HCT116 (cell line): ENCODE measurements at regions not wholly inside any gene's neighbourhood (a gene's known extent, or its start where the extent isn't known, plus 50 kb on each side); places are given as distances from the start of the nearest gene placed in this dataset.

Experiments
- ATAC-seq: fragments of 200-7000 bp; cut with Tn5 transposase; 2 replicates; pipeline ENCODE4 v1.9.1; 2020; ENCODE audit warnings: mild to moderate bottlenecking, moderate library complexity
- BruUV-seq: library from RNA; stranded (reverse); fragments of 400-500 nt; replicated peaks from 2 replicates; lab custom pipeline; 2021; lab: Mats Ljungman, UMichigan
- CTCF ChIA-PET: fragments of 300-600 bp; sonication (Branson Sonifier 250); formaldehyde crosslinking; loops from one replicate; lab custom pipeline; 2021; ENCODE audit warnings: antibody characterized with exemption; lab: Charles Lee
- POLR2A ChIA-PET: fragments of 300-600, 350-600 bp; sonication (Branson Sonifier 250); formaldehyde crosslinking; loops from one replicate; lab custom pipeline; 2021; ENCODE audit warnings: antibody characterized with exemption; lab: Charles Lee
- RAD21 ChIA-PET, 2 experiments: fragments of 300-600 bp; sonication (Branson Sonifier 250); formaldehyde crosslinking; loops; one replicate each; lab custom pipeline; 2023; ENCODE audit warnings: low total read pairs in 2 of 2; ENCODE audit not compliant: uncharacterized antibody in 2 of 2, unreplicated experiment in 2 of 2, low non-redundant PET in 1 of 2; lab: Charles Lee
- DNase-seq: peaks from one replicate; pipeline ENCODE4 v3.0.0-alpha.2; 2010; ENCODE audit warnings: low read depth, low spot score
- H2AFZ ChIP-seq: fragments of 200-600 bp; shearing (Covaris generic), sonication (generic); 2 replicates; pipeline ENCODE4 v1.6.1; 2017; ENCODE audit warnings: low read depth, mixed run types, mixed read lengths, antibody characterized with exemption, low read length; ENCODE audit not compliant: poor library complexity, severe bottlenecking
- H3K27ac ChIP-seq: 2 replicates; pipeline ENCODE4 v1.5.1; 2012; ENCODE audit warnings: low read depth, low read length
- H3K27me3 ChIP-seq: fragments of 200-600 bp; sonication (generic); 2 replicates; pipeline ENCODE4 v1.6.1; 2016; ENCODE audit warnings: mixed run types, low read length, mixed read lengths; ENCODE audit not compliant: insufficient read depth
- H3K36me3 ChIP-seq, 2 experiments: fragments of 200-500 bp in 1 of 2; fragments of 200-600 bp in 1 of 2; sonication (Bioruptor generic) in 1 of 2; sonication (generic) in 1 of 2; 2 replicates each; pipeline versions ENCODE4 v1.5.1 to v1.6.1; 2014 to 2016; ENCODE audit warnings: low read length in 2 of 2, inconsistent platforms in 1 of 2, mixed read lengths in 1 of 2, mixed run types in 1 of 2; ENCODE audit not compliant: insufficient read depth in 2 of 2, control insufficient read depth in 1 of 2
- H3K4me1 ChIP-seq, 2 experiments: fragments of 200-600 bp in 1 of 2; sonication (generic) in 1 of 2; 2 replicates each; pipeline versions ENCODE4 v1.5.1 to v1.6.1; 2012 to 2017; ENCODE audit warnings: low read length in 2 of 2, inconsistent platforms in 1 of 2, mild to moderate bottlenecking in 1 of 2, mixed read lengths in 1 of 2, mixed run types in 1 of 2, moderate library complexity in 1 of 2; ENCODE audit not compliant: insufficient read depth in 2 of 2, control insufficient read depth in 1 of 2
- H3K4me2 ChIP-seq: fragments of 200-600 bp; sonication (generic); 2 replicates; pipeline ENCODE4 v1.6.1; 2017; ENCODE audit warnings: mixed run types, low read length, mixed read lengths
- H3K4me3 ChIP-seq, 2 experiments: fragments of 200-600 bp in 1 of 2; sonication (generic) in 1 of 2; replicated peaks in 1 of 2; 2 replicates each; pipeline ENCODE4 v1.5.1; 2011 to 2016; ENCODE audit warnings: low read length in 2 of 2, control low read depth in 1 of 2, low read depth in 1 of 2, mild to moderate bottlenecking in 1 of 2, mixed read lengths in 1 of 2, mixed run types in 1 of 2
- H3K79me2 ChIP-seq: fragments of 200-600 bp; sonication (generic); 2 replicates; pipeline ENCODE4 v1.6.1; 2017; ENCODE audit warnings: mild to moderate bottlenecking, mixed run types, low read length, moderate library complexity, mixed read lengths; ENCODE audit not compliant: insufficient read depth
- H3K9ac ChIP-seq: fragments of 200-600 bp; sonication (generic); 2 replicates; pipeline ENCODE4 v1.6.1; 2016; ENCODE audit warnings: low read length, mixed read lengths
- H3K9me2 ChIP-seq: fragments of 200-600 bp; sonication (generic), shearing (Covaris generic); 2 replicates; pipeline ENCODE4 v1.6.1; 2017; ENCODE audit warnings: mixed run types, mild to moderate bottlenecking, moderate library complexity; ENCODE audit not compliant: insufficient read depth
- H3K9me3 ChIP-seq, 2 experiments: fragments of 200-500 bp in 1 of 2; fragments of 200-600 bp in 1 of 2; sonication (Bioruptor generic) in 1 of 2; sonication (generic) in 1 of 2; 2 replicates each; pipeline ENCODE4 v1.6.1; 2014 to 2017; ENCODE audit warnings: low read length in 2 of 2, mixed read lengths in 2 of 2, inconsistent platforms in 1 of 2, low read depth in 1 of 2, mild to moderate bottlenecking in 1 of 2, mixed run types in 1 of 2, moderate library complexity in 1 of 2; ENCODE audit not compliant: control insufficient read depth in 1 of 2, insufficient read depth in 1 of 2
- H4K20me1 ChIP-seq: fragments of 200-600 bp; sonication (generic), shearing (Covaris generic); 2 replicates; pipeline ENCODE4 v1.6.1; 2017; ENCODE audit warnings: mixed run types, mild to moderate bottlenecking, moderate library complexity; ENCODE audit not compliant: insufficient read depth
- ATF3 ChIP-seq: IDR thresholded peaks from 2 replicates; pipeline ENCODE4 v1.6.1; 2012
- CEBPB ChIP-seq: IDR thresholded peaks from 2 replicates; pipeline ENCODE4 v1.6.1; 2012; ENCODE audit warnings: low read depth
- ELF1 ChIP-seq: IDR thresholded peaks from 2 replicates; pipeline ENCODE4 v1.6.1; 2012; ENCODE audit warnings: low read depth, borderline replicate concordance
- EZH2 ChIP-seq: fragments of 200-600 bp; sonication (generic); IDR thresholded peaks from 2 replicates; pipeline ENCODE4 v1.6.1; 2017; ENCODE audit warnings: antibody characterized with exemption, mixed run types
- EZH2phosphoT487 ChIP-seq: fragments of 200-600 bp; IDR thresholded peaks from 2 replicates; pipeline ENCODE4 v1.6.1; 2018; ENCODE audit warnings: antibody characterized with exemption, borderline replicate concordance
- JUND ChIP-seq: IDR thresholded peaks from 2 replicates; pipeline ENCODE4 v1.6.1; 2012
- MAX ChIP-seq: IDR thresholded peaks from 2 replicates; pipeline ENCODE4 v1.6.1; 2012
- POLR2A ChIP-seq: IDR thresholded peaks from 2 replicates; pipeline ENCODE4 v1.7.0; 2011; ENCODE audit warnings: borderline replicate concordance; ENCODE audit not compliant: insufficient read depth, insufficient read length; ENCODE audit errors: extremely low read depth
- RAD21 ChIP-seq: IDR thresholded peaks from 2 replicates; pipeline ENCODE4 v1.6.1; 2012; ENCODE audit warnings: low read depth, mild to moderate bottlenecking
- REST ChIP-seq: IDR thresholded peaks from 2 replicates; pipeline ENCODE4 v1.6.1; 2012; ENCODE audit warnings: low read depth
- SIN3A ChIP-seq: IDR thresholded peaks from 2 replicates; pipeline ENCODE4 v1.6.1; 2012; ENCODE audit warnings: low read depth
- SP1 ChIP-seq: IDR thresholded peaks from 2 replicates; pipeline ENCODE4 v1.6.1; 2012; ENCODE audit warnings: low read depth
- SRF ChIP-seq: IDR thresholded peaks from 2 replicates; pipeline ENCODE4 v1.6.1; 2012; ENCODE audit warnings: low read depth
- TCF7L2 ChIP-seq: IDR thresholded peaks from 2 replicates; pipeline ENCODE4 v1.7.0; 2011; ENCODE audit warnings: borderline replicate concordance, inconsistent platforms; ENCODE audit not compliant: insufficient read depth, insufficient read length; ENCODE audit errors: extremely low read depth
- YY1 ChIP-seq: IDR thresholded peaks from 2 replicates; pipeline ENCODE4 v1.6.1; 2011; ENCODE audit warnings: low read length, low read depth, moderate library complexity, mild to moderate bottlenecking; ENCODE audit not compliant: insufficient replicate concordance; ENCODE audit errors: extremely low read depth
- ZBTB33 ChIP-seq: IDR thresholded peaks from 2 replicates; pipeline ENCODE4 v1.6.1; 2011; ENCODE audit warnings: mild to moderate bottlenecking, low read length, moderate library complexity; ENCODE audit not compliant: insufficient replicate concordance; ENCODE audit errors: extremely low read depth
- ZFX ChIP-seq: fragments of 450-650 bp; IDR thresholded peaks from 2 replicates; pipeline ENCODE4 v1.6.1; 2017
- ZNF274 ChIP-seq: fragments of 200-500 bp; sonication (Bioruptor generic); IDR thresholded peaks from 2 replicates; pipeline ENCODE4 v1.6.1; 2014; ENCODE audit warnings: mild to moderate bottlenecking, low read depth, low read length, inconsistent platforms
- intact Hi-C: fragments of 100-400 bp; cut with micrococcal nuclease; formaldehyde crosslinking; loops from 2 replicates; pipeline ENCODE4 v1.10.0; 2022

- ChIA-PET POLR2A (no interaction called here), CTCF (interaction anchor here (1.6 kb wide), 1 partner anchor 201 kb away, joined by 5 read pairs; no protein-coding TSS in a partner anchor), RAD21 (no interaction called here)
- Histone ChIP-seq H3K4me3 (no peak overlapping the region), H3K4me1 (no peaks in the 10 kb centered on the region), H4K20me1 (no peaks in the 10 kb centered on the region), H3K9ac (no peak overlapping the region), H3K9me2 (no peaks in the 10 kb centered on the region), H3K9me3 (no peaks in the 10 kb centered on the region), H3K36me3 (no peaks in the 10 kb centered on the region), H2AFZ (no peak overlapping the region), H3K79me2 (no peaks in the 10 kb centered on the region), H3K27ac (no peak overlapping the region), H3K27me3 (peaks cover 7% of the 10 kb centered on the region; the same call in 1 of the 2 replicates), H3K4me2 (no peak overlapping the region)
- ATAC-seq (no peak), DNase-seq (no peak)
- BruUV-seq: no TSS peak
- TF ChIP-seq YY1 (no peak), ZBTB33 (no peak), RAD21 (no peak), EZH2 (no peak), JUND (no peak), TCF7L2 (no peak), CEBPB (no peak), ZNF274 (no peak), POLR2A (no peak), MAX (no peak), SRF (no peak), SP1 (no peak), ELF1 (no peak), ZFX (no peak), EZH2phosphoT487 (no peak), SIN3A (no peak), ATF3 (no peak), REST (no peak)
- intact Hi-C loops: no loop called here
Measured at GRCh38 chr20:48419173-48419572, 408.6 kb downstream of the PREX1 start.
